ENCODE measurements at regions not wholly inside any gene's neighbourhood (a gene's known extent, or its start where the extent isn't known, plus 50 kb on each side); places are given as distances from the start of the nearest gene placed in this dataset.

- TF ChIP-seq CTCF (IDR thresholded peaks at IDR 0.05; ENCODE audit: low read depth, low read length, missing input control) (no peak), RAD21 (IDR thresholded peaks at IDR 0.05) (no peak), GABPA (IDR thresholded peaks at IDR 0.05 in 1 of 2, conservative IDR thresholded peaks at IDR 0.05 in 1 of 2) (no peak), REST (IDR thresholded peaks at IDR 0.05) (no peak), HNF4G (IDR thresholded peaks at IDR 0.05) (no peak), JUND (IDR thresholded peaks at IDR 0.05) (no peak), SP1 (IDR thresholded peaks at IDR 0.05) (no peak), YY1 (IDR thresholded peaks at IDR 0.05) (no peak), MAX (IDR thresholded peaks at IDR 0.05) (no peak), TAF1 (conservative IDR thresholded peaks at IDR 0.05) (no peak), RXRA (IDR thresholded peaks at IDR 0.05) (no peak)
These were observed 315.2 kb upstream of the PDE4D start for GRCh38 chr5:60208716-60209115.

All from liver (tissue), 3 donors.